H1 (cell line): ENCODE measurements at regions not wholly inside any gene's neighbourhood (a gene's known extent, or its start where the extent isn't known, plus 50 kb on each side); places are given as distances from the start of the nearest gene placed in this dataset.
"Not testable (repeated sequence)": the region's sequence is repeated elsewhere in the genome, so short reads cannot be mapped to it uniquely, and the experiment has no call there.

ENCODE experiments used
- CTCF ChIA-PET: fragments of 300-600 bp; sonication (Branson Sonifier 250); formaldehyde crosslinking; loops from one replicate; lab custom pipeline; 2021; ENCODE audit not compliant: partially characterized antibody; lab: Charles Lee
- POLR2A ChIA-PET: fragments of 300-600 bp; sonication (Branson Sonifier 250); formaldehyde crosslinking; loops from one replicate; lab custom pipeline; 2021; ENCODE audit warnings: inconsistent platforms; ENCODE audit not compliant: partially characterized antibody; lab: Charles Lee
- DNase-seq, 2 experiments: peaks; one replicate each; pipeline versions ENCODE4 v3.0.0 to v3.0.0-alpha.2; 2010 to 2022; ENCODE audit warnings: low spot score in 2 of 2, low read depth in 1 of 2, mixed read lengths in 1 of 2
- FAIRE-seq: peaks from 2 replicates; lab custom pipeline; 2011; peaks lifted over from hg19 to GRCh38; lab: Jason Lieb, UNC
- H2AFZ ChIP-seq: 2 replicates; pipeline ENCODE4 v1.8.1; 2012; ENCODE audit warnings: low read length, inconsistent platforms
- H2AK5ac ChIP-seq: 2 replicates; pipeline ENCODE4 v1.6.1; 2013; ENCODE audit warnings: low read depth, low read length
- H2BK120ac ChIP-seq: replicated peaks from 2 replicates; pipeline ENCODE3; 2013; ENCODE audit warnings: low read depth, low read length, inconsistent platforms
- H2BK12ac ChIP-seq: 2 replicates; pipeline ENCODE4 v1.6.1; 2013; ENCODE audit warnings: low read depth, low read length
- H2BK15ac ChIP-seq: 2 replicates; pipeline ENCODE4 v1.6.1; 2013; ENCODE audit warnings: low read length
- H2BK20ac ChIP-seq: 2 replicates; pipeline ENCODE4 v1.6.1; 2013; ENCODE audit warnings: low read length
- H2BK5ac ChIP-seq: 2 replicates; pipeline ENCODE4 v1.6.1; 2013; ENCODE audit warnings: low read depth, low read length
- H3K14ac ChIP-seq: 2 replicates; pipeline ENCODE4 v1.6.1; 2013; ENCODE audit warnings: inconsistent platforms; ENCODE audit not compliant: insufficient read length
- H3K18ac ChIP-seq: 2 replicates; pipeline ENCODE4 v1.6.1; 2013; ENCODE audit warnings: low read length; ENCODE audit errors: extremely low read depth
- H3K23ac ChIP-seq: 2 replicates; pipeline ENCODE4 v1.6.1; 2013; ENCODE audit warnings: inconsistent platforms; ENCODE audit not compliant: insufficient read length
- H3K23me2 ChIP-seq: 2 replicates; pipeline ENCODE4 v1.6.1; 2013; ENCODE audit warnings: low read depth, low read length
- H3K27ac ChIP-seq: 2 replicates; pipeline ENCODE4 v1.6.1; 2011; ENCODE audit warnings: low read depth, low read length, inconsistent platforms
- H3K27me3 ChIP-seq, 4 experiments: replicated peaks in 1 of 4; 1 replicate in 1 of 4; 2 replicates in 3 of 4; pipeline versions ENCODE4 v1.6.1 to v1.8.1; 2011 to 2013; ENCODE audit warnings: low read length in 3 of 4, mild to moderate bottlenecking in 3 of 4, inconsistent platforms in 2 of 4, mixed read lengths in 2 of 4, moderate library complexity in 1 of 4; ENCODE audit not compliant: control insufficient read depth in 3 of 4, insufficient read depth in 3 of 4; ENCODE audit errors: extremely low read depth in 1 of 4
- H3K36me3 ChIP-seq, 4 experiments: 2 replicates each; pipeline versions ENCODE4 v1.6.1 to v1.8.1; 2011 to 2013; ENCODE audit warnings: mild to moderate bottlenecking in 4 of 4, low read length in 3 of 4, moderate library complexity in 2 of 4, control low read depth in 1 of 4, inconsistent platforms in 1 of 4; ENCODE audit not compliant: insufficient read depth in 4 of 4, control insufficient read depth in 2 of 4
- H3K4ac ChIP-seq: replicated peaks from 2 replicates; pipeline ENCODE3; 2013; ENCODE audit warnings: low read length, low read depth, mixed read lengths, inconsistent platforms; ENCODE audit not compliant: insufficient read length
- H3K4me1 ChIP-seq, 4 experiments: replicated peaks in 1 of 4; 1 replicate in 1 of 4; 2 replicates in 3 of 4; pipeline versions ENCODE4 v1.6.1 to v1.8.1; 2011 to 2013; ENCODE audit warnings: low read length in 3 of 4, inconsistent platforms in 2 of 4, mixed read lengths in 1 of 4; ENCODE audit not compliant: insufficient read depth in 4 of 4, control insufficient read depth in 3 of 4
- H3K4me2 ChIP-seq, 2 experiments: 2 replicates each; pipeline versions ENCODE4 v1.6.1 to v1.8.1; 2011 to 2013; ENCODE audit warnings: low read depth in 2 of 2, low read length in 2 of 2, control low read depth in 1 of 2, inconsistent platforms in 1 of 2, mild to moderate bottlenecking in 1 of 2; ENCODE audit not compliant: insufficient read depth in 1 of 2
- H3K4me3 ChIP-seq, 4 experiments: fragments of 200-600, 300-600 bp in 1 of 4; sonication (generic), shearing (Covaris generic), sonication (Bioruptor Twin) in 1 of 4; 2 replicates each; pipeline versions ENCODE4 v1.5.1 to v1.8.1; 2011 to 2016; ENCODE audit warnings: low read length in 4 of 4, low read depth in 3 of 4, control low read depth in 2 of 4, inconsistent platforms in 2 of 4, mild to moderate bottlenecking in 2 of 4, mixed read lengths in 1 of 4, moderate library complexity in 1 of 4; ENCODE audit not compliant: insufficient read depth in 2 of 4; ENCODE audit errors: extremely low read depth in 1 of 4
- H3K56ac ChIP-seq: replicated peaks from 2 replicates; pipeline ENCODE3; 2013; ENCODE audit warnings: low read depth, mild to moderate bottlenecking, mixed read lengths, low read length, inconsistent platforms; ENCODE audit not compliant: insufficient read length
- H3K79me1 ChIP-seq: 2 replicates; pipeline ENCODE4 v1.6.1; 2013; ENCODE audit warnings: low read depth, low read length, control low read depth
- H3K79me2 ChIP-seq, 2 experiments: 2 replicates each; pipeline versions ENCODE4 v1.6.1 to v1.8.1; 2012 to 2013; ENCODE audit warnings: low read length in 2 of 2, mild to moderate bottlenecking in 2 of 2, inconsistent platforms in 1 of 2; ENCODE audit not compliant: insufficient read depth in 2 of 2, control insufficient read depth in 1 of 2
- H3K9ac ChIP-seq, 4 experiments: replicated peaks in 1 of 4; 1 replicate in 1 of 4; 2 replicates in 3 of 4; pipeline versions ENCODE4 v1.6.1 to v1.8.1; 2011 to 2013; ENCODE audit warnings: low read depth in 3 of 4, low read length in 3 of 4, control low read depth in 2 of 4, mild to moderate bottlenecking in 2 of 4, moderate library complexity in 2 of 4, inconsistent platforms in 1 of 4; ENCODE audit errors: extremely low read depth in 1 of 4
- H3K9me3 ChIP-seq, 2 experiments: 2 replicates each; pipeline versions ENCODE4 v1.6.1 to v1.8.1; 2012 to 2013; ENCODE audit warnings: mild to moderate bottlenecking in 2 of 2, moderate library complexity in 2 of 2, control low read depth in 1 of 2, inconsistent platforms in 1 of 2, low read depth in 1 of 2, low read length in 1 of 2, mixed read lengths in 1 of 2; ENCODE audit not compliant: insufficient read depth in 2 of 2
- H4K20me1 ChIP-seq, 2 experiments: replicated peaks in 1 of 2; 2 replicates each; pipeline versions ENCODE3 to v1.8.1; 2011 to 2013; ENCODE audit warnings: inconsistent platforms in 2 of 2, low read length in 2 of 2, mild to moderate bottlenecking in 1 of 2; ENCODE audit not compliant: insufficient read depth in 2 of 2, control insufficient read depth in 1 of 2
- H4K5ac ChIP-seq: 2 replicates; pipeline ENCODE4 v1.6.1; 2013; ENCODE audit warnings: low read length, low read depth, mixed read lengths, inconsistent platforms; ENCODE audit not compliant: insufficient read length
- H4K8ac ChIP-seq: 2 replicates; pipeline ENCODE4 v1.8.0; 2013; ENCODE audit warnings: mild to moderate bottlenecking, moderate library complexity, low read length, inconsistent platforms; ENCODE audit not compliant: insufficient read depth; ENCODE audit errors: extremely low read depth
- H4K91ac ChIP-seq: replicated peaks from 2 replicates; pipeline ENCODE3; 2013; ENCODE audit warnings: low read length, mixed read lengths, inconsistent platforms; ENCODE audit not compliant: insufficient read length
- WGBS, 2 experiments: shearing (Covaris generic) in 1 of 2; methylation state at CpG; one replicate each; pipeline versions ENCODE4 v1.1.6 to v1.1.7; 2013 to 2015; ENCODE audit warnings: low lambda C conversion rate in 2 of 2, mixed read lengths in 2 of 2, inconsistent platforms in 1 of 2, low coverage in 1 of 2, missing lambda C conversion rate in 1 of 2; ENCODE audit not compliant: insufficient replicate concordance in 2 of 2, insufficient coverage in 1 of 2, insufficient read length in 1 of 2; ENCODE audit errors: extremely low coverage in 1 of 2, missing lambda C conversion rate in 1 of 2; 5-methylcytosine and 5-hydroxymethylcytosine counted together

GRCh38 chrX:77123917-77124316 lies 323.3 kb upstream of the FGF16 start:
- H3K4me3 ChIP-seq, H3K27ac ChIP-seq, H3K9ac ChIP-seq, H4K8ac ChIP-seq, H3K27me3 ChIP-seq, H4K91ac ChIP-seq, H3K23me2 ChIP-seq, H4K20me1 ChIP-seq, H3K4ac ChIP-seq, DNase-seq, H3K18ac ChIP-seq, H3K23ac ChIP-seq, H2AK5ac ChIP-seq, H2BK5ac ChIP-seq, H3K56ac ChIP-seq, FAIRE-seq, H3K36me3 ChIP-seq, H4K5ac ChIP-seq, H2AFZ ChIP-seq, H3K9me3 ChIP-seq, H2BK12ac ChIP-seq, H2BK15ac ChIP-seq, H3K79me1 ChIP-seq, H3K14ac ChIP-seq, CTCF ChIA-PET, H3K4me1 ChIP-seq, H3K4me2 ChIP-seq, H2BK120ac ChIP-seq, H2BK20ac ChIP-seq, POLR2A ChIA-PET, H3K79me2 ChIP-seq: not testable (repeated sequence)
- WGBS, 2 experiments = 94% methylated on average over 5 of the region's 5 CpGs; no CpG with 5 or more reads in 1 of the 2 experiments

- H3K36me3 ChIP-seq, H2BK5ac ChIP-seq, H3K9ac ChIP-seq, H3K27ac ChIP-seq, H2BK12ac ChIP-seq, CTCF ChIA-PET, H3K27me3 ChIP-seq, H3K9me3 ChIP-seq, H4K20me1 ChIP-seq, H2AK5ac ChIP-seq, H3K23me2 ChIP-seq, H3K79me2 ChIP-seq, H3K23ac ChIP-seq, FAIRE-seq, H3K56ac ChIP-seq, POLR2A ChIA-PET, DNase-seq, H4K8ac ChIP-seq, H4K5ac ChIP-seq, H4K91ac ChIP-seq, H2BK15ac ChIP-seq, H2BK120ac ChIP-seq, H3K18ac ChIP-seq, H3K79me1 ChIP-seq, H3K4ac ChIP-seq, H3K4me2 ChIP-seq, H2AFZ ChIP-seq, H3K14ac ChIP-seq, H3K4me3 ChIP-seq, H3K4me1 ChIP-seq, H2BK20ac ChIP-seq: not testable (repeated sequence)
- 100% methylated on average over 2 of the region's 2 CpGs; no CpG with 5 or more reads in 1 of the 2 experiments for WGBS, 2 experiments
These were observed 319.6 kb upstream of the FGF16 start for GRCh38 chrX:77127571-77127970.
